Liver (tissue), 3 donors: ENCODE measurements at regions not wholly inside any gene's neighbourhood (a gene's known extent, or its start where the extent isn't known, plus 50 kb on each side); places are given as distances from the start of the nearest gene placed in this dataset.

ENCODE experiments used
- ATF3 ChIP-seq: IDR thresholded peaks from 2 replicates; pipeline ENCODE4 v1.6.1; 2016; ENCODE audit warnings: antibody characterized with exemption
- CTCF ChIP-seq: fragments of 150-350 bp; IDR thresholded peaks from 2 replicates; pipeline ENCODE4 v1.5.1; 2017; ENCODE audit warnings: improper control_type of control experiment, low read depth, low read length; ENCODE audit not compliant: missing input control
- EGR1 ChIP-seq, 2 donors: IDR thresholded peaks; 2 replicates each; pipeline ENCODE4 v1.6.1; 2016 to 2018; ENCODE audit warnings: antibody characterized with exemption in 2 of 2, low read depth in 2 of 2
- GABPA ChIP-seq, 2 donors: IDR thresholded peaks in 1 of 2; conservative IDR thresholded peaks in 1 of 2; 2 replicates each; pipeline ENCODE4 v1.6.1; 2016; ENCODE audit warnings: antibody characterized with exemption in 2 of 2, mild to moderate bottlenecking in 1 of 2, moderate library complexity in 1 of 2
- JUND ChIP-seq, 2 donors: IDR thresholded peaks; 2 replicates each; pipeline ENCODE4 v1.6.1; 2016; ENCODE audit warnings: antibody characterized with exemption in 2 of 2
- MAX ChIP-seq: IDR thresholded peaks from 2 replicates; pipeline ENCODE4 v1.6.1; 2016; ENCODE audit warnings: antibody characterized with exemption
- NR2F2 ChIP-seq: IDR thresholded peaks from 2 replicates; pipeline ENCODE4 v1.6.1; 2016; ENCODE audit warnings: antibody characterized with exemption
- RAD21 ChIP-seq, 2 donors: IDR thresholded peaks; 2 replicates each; pipeline ENCODE4 v1.6.1; 2016; ENCODE audit warnings: antibody characterized with exemption in 2 of 2, mild to moderate bottlenecking in 2 of 2
- REST ChIP-seq: IDR thresholded peaks from 2 replicates; pipeline ENCODE4 v1.6.1; 2016; ENCODE audit warnings: antibody characterized with exemption, mild to moderate bottlenecking
- SP1 ChIP-seq: IDR thresholded peaks from 2 replicates; pipeline ENCODE4 v1.6.1; 2018; ENCODE audit warnings: antibody characterized with exemption, mild to moderate bottlenecking
- TAF1 ChIP-seq: conservative IDR thresholded peaks from 2 replicates; pipeline ENCODE4 v1.6.1; 2016; ENCODE audit warnings: antibody characterized with exemption, mild to moderate bottlenecking
- YY1 ChIP-seq: IDR thresholded peaks from 2 replicates; pipeline ENCODE4 v1.6.1; 2016; ENCODE audit warnings: antibody characterized with exemption, mild to moderate bottlenecking
- donor health status: healthy.
- donor health status: healthy.

- TF ChIP-seq CTCF = no peak
- TF ChIP-seq GABPA (IDR thresholded peaks at IDR 0.05 in 1 of 2, conservative IDR thresholded peaks at IDR 0.05 in 1 of 2) = no peak
- TF ChIP-seq REST = no peak
- no peak for TF ChIP-seq RAD21 (IDR thresholded peaks at IDR 0.05)
- TF ChIP-seq MAX = no peak
- no peak for TF ChIP-seq ATF3
- TF ChIP-seq SP1 = no peak
- TF ChIP-seq YY1 = no peak
- TF ChIP-seq TAF1 = no peak
- TF ChIP-seq JUND (IDR thresholded peaks at IDR 0.05) = no peak
- TF ChIP-seq NR2F2 = no peak
- no peak for TF ChIP-seq EGR1 (IDR thresholded peaks at IDR 0.05; ENCODE audit: low read depth in 2 of 2)
These were observed 311.2 kb upstream of the TMC3 start for GRCh38 chr15:81685237-81685636.
